ENCODE measurements at regions not wholly inside any gene's neighbourhood (a gene's known extent, or its start where the extent isn't known, plus 50 kb on each side); places are given as distances from the start of the nearest gene placed in this dataset.
"Not testable (repeated sequence)": the region's sequence is repeated elsewhere in the genome, so short reads cannot be mapped to it uniquely, and the experiment has no call there.

DNA sequence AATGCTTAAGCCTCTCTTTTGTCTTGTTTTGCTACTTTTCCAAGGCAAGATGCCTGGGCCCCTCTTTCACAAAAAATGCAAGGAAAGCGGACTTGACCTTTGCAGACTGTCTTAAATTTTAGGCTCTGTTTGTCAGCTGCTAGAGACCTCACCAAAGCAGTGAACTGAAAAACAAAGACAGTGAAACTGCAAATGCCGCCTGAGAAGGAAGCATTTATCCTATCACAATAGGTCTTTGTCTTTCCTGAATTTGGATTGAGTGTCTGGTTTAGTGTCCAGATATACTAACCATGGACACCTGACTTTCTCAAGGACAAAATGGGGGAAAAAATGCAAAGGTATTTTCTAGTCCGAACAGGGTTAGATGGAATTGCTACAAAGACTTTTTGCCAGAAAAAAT lies 256.9 kb downstream of the INHBA start:
- H3K4me3 ChIP-seq (ENCODE audit: low read depth, low read length) = no peak overlapping the region
- TF ChIP-seq, protein P1, sequence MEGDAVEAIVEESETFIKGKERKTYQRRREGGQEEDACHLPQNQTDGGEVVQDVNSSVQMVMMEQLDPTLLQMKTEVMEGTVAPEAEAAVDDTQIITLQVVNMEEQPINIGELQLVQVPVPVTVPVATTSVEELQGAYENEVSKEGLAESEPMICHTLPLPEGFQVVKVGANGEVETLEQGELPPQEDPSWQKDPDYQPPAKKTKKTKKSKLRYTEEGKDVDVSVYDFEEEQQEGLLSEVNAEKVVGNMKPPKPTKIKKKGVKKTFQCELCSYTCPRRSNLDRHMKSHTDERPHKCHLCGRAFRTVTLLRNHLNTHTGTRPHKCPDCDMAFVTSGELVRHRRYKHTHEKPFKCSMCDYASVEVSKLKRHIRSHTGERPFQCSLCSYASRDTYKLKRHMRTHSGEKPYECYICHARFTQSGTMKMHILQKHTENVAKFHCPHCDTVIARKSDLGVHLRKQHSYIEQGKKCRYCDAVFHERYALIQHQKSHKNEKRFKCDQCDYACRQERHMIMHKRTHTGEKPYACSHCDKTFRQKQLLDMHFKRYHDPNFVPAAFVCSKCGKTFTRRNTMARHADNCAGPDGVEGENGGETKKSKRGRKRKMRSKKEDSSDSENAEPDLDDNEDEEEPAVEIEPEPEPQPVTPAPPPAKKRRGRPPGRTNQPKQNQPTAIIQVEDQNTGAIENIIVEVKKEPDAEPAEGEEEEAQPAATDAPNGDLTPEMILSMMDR (IDR thresholded peaks at IDR 0.05; ENCODE audit: low read depth, low read length) = no peak

DNA sequence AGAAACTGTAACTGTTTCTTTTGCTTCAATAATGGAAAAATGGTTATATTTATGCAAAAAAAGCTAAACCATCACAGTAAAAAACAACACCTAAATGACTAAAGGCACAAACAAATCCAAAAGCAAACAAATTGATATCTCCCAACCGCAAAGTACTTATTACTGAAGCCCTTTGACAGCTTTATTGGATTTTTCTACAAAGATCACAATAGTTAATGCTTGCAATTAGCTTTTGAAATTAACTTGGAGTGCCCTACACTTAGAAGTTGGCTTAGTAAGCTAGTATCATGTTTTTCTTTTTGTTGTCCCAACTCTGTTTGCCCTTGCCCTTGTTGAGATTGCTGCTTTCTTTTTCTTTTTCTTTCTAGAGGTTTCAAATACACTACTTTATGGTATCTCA lies 257.5 kb downstream of the INHBA start:
- no peak overlapping the region for H3K4me3 ChIP-seq (ENCODE audit: low read depth, low read length)
- TF ChIP-seq, protein P1 (IDR thresholded peaks at IDR 0.05; ENCODE audit: low read depth, low read length) = no peak

DNA sequence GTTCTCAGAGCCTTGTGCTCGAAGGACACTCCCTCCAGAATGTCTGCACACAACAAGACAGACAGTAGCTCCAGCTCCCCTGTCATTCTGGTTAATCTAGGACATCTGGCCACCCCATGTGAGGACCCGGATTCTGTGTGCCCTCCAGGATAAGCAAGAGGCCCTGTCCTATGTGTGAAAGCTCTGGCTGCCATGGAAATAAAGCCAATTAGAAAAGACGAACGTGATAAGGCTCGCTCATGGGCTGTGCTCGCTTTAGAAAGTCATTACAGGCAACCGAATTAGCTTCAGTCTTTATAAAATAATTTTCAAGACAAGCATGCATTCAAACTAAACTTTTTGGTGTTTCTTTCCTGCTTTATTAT lies 263.4 kb downstream of the INHBA start:
- H3K4me3 ChIP-seq (ENCODE audit: low read depth, low read length) = no peak overlapping the region
- TF ChIP-seq, protein P1 (IDR thresholded peaks at IDR 0.05; ENCODE audit: low read depth, low read length) = no peak

DNA sequence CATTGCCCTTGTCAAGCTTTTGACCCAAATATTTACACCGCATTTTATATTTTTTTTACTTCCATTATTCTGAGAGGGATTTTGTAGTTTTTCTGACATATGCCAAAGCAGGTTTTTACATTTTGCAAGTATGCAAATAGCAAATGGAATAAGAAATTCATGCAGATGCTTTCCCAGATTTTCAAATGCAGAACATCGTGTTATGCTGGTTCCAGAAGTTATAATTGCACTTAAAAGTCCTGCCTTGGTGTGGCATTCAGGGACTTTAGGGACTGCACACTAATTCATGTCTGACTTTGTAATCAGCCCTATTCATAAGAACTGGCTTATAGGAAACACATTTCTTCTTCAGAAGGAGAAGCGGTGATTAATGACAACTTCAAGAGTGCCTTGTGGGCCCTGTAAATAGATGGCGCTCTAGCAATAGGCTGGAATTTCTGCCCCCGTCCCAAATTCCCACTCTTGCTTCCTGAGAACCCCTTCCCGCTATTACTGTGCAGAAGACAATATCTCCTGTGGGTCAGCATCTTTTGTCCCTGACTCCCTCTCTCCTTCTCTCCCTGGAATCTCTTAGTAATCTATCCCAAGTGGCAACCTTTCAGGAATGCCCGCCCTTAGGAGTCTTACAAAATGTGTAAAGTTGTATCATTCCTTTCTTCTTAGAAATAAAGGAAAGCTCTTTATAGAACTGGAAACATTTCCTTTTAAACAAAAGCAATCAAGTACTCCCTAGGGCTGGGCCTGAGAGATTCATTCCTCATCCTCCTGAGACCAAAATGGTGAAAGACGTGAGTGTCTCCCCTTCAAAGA lies 264.0 kb downstream of the INHBA start:
- no peak overlapping the region for H3K4me3 ChIP-seq (ENCODE audit: low read depth, low read length)
- TF ChIP-seq, protein P1 (IDR thresholded peaks at IDR 0.05; ENCODE audit: low read depth, low read length) = no peak

DNA sequence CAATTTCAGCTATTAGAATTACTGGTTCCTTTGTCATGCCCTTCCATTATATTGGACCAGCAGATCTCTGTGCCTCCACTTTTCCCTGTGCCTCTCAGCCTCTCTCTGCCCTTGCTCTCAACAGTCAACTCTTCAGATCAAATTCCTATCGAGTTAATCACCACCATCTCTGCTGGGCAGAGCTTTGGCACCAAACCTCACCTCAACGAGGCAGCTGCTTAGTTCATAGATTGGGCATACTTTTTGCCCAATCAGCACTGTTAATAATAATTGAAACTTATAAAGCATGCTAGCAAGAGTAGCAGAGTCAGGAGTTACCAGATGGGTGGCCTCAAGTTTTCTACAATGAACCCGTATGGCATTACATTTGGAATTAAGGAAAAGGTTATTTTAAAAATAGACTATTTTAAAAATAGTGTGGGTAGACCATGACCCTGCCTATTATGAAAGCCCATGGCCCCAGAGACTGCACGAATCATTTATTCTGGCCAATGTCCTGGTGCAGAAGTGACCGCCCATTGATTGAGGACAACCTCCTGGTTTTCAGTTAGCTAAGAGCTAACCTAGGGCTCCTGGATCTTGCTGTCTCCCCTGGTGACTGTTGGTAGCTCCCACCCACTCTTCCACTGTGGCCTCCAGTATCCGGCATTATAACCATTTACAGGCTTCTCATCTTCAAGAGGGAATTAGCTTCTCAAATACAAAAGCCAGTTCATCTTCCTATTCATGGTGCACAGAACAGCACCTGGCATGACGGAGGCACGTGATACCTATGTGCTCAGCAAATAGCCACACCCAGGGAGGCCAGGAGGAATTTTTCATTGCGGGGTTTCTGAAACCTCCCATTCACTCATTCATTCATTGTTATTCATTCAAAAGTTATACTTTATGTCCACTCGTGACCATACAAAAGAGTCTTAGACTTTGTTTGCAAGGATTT lies 265.4 kb downstream of the INHBA start:
- no peak overlapping the region for H3K4me3 ChIP-seq (ENCODE audit: low read depth, low read length)
- TF ChIP-seq, protein P1 (IDR thresholded peaks at IDR 0.05; ENCODE audit: low read depth, low read length) = no peak

DNA sequence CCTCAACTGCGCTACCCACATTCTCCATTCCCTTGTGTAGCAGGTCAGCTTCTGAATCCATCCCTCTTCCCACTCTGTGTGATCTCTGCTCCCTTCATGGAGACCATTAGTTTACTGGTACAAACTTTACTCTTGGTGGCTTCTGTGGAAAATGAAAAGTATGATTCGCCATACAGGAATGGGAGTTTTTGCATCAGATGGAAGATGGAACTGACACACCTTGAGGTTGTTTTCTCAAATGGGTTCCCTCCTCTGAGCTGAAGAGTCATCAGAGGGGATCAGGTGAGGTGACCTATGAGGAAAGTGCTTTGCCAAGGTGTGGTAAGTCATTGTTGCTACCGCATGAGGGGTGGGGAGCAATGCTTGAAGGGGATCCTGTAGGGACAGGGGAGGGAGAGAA lies 266.8 kb downstream of the INHBA start:
- no peak overlapping the region for H3K4me3 ChIP-seq (ENCODE audit: low read depth, low read length)
- TF ChIP-seq, protein P1 (IDR thresholded peaks at IDR 0.05; ENCODE audit: low read depth, low read length) = no peak

DNA sequence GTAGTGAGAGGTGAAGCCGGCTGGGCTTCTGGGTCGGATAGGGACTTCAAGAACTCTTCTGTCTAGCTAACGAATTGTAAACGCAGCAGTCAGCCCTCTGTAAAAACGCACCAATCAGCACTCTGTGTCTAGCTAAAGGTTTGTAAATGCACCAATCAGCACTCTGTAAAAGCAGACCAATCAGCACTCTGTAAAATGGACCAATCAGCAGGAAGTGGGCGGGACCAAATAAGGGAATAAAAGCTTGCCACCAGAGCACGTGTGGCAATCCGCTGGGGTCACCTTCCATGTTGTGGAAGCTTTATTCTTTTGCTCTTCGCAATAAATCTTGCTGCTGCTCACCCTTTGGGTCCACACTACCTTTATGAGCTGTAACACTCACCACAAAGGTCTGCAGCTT lies 267.9 kb downstream of the INHBA start:
- not testable (repeated sequence) for H3K4me3 ChIP-seq (ENCODE audit: low read depth, low read length)

Data from WI38 (cell line).